SK-N-SH treated with all-trans-retinoic acid at 6 μM for 48 hours (cell line): ENCODE measurements at regions not wholly inside any gene's neighbourhood (a gene's known extent, or its start where the extent isn't known, plus 50 kb on each side); places are given as distances from the start of the nearest gene placed in this dataset.

Source experiments
- CREB5 ChIP-seq: fragments of 250-450 bp; sonication (Bioruptor Pico); IDR thresholded peaks from 2 replicates; pipeline ENCODE4 v1.5.1; 2020; ENCODE audit warnings: low read depth, mild to moderate bottlenecking, moderate library complexity
- CSDC2 ChIP-seq: fragments of 250-450 bp; sonication (Bioruptor Pico); IDR thresholded peaks from 2 replicates; pipeline ENCODE4 v1.5.0; 2020; ENCODE audit warnings: mild to moderate bottlenecking, moderate library complexity
- PATZ1 ChIP-seq: fragments of 250-450 bp; sonication (Bioruptor Pico); IDR thresholded peaks from 2 replicates; pipeline ENCODE4 v1.8.0; 2020; ENCODE audit warnings: mild to moderate bottlenecking, moderate library complexity, borderline replicate concordance
- RARB ChIP-seq: fragments of 250-450 bp; sonication (Bioruptor Pico); IDR thresholded peaks from 2 replicates; pipeline ENCODE4 v1.8.0; 2021; ENCODE audit warnings: mild to moderate bottlenecking, moderate library complexity
- TSHZ2 ChIP-seq: fragments of 250-450 bp; sonication (Bioruptor Pico); IDR thresholded peaks from 2 replicates; pipeline ENCODE4 v1.5.0; 2020; ENCODE audit warnings: mild to moderate bottlenecking, moderate library complexity

GRCh38 chr2:17441790-17442189 lies 76.5 kb downstream of the RAD51AP2 start:
- no peak for TF ChIP-seq CREB5 (CRISPR knock-in tag)
- no peak for TF ChIP-seq CSDC2 (CRISPR knock-in tag)
- no peak for TF ChIP-seq RARB (CRISPR knock-in tag)
- no peak for TF ChIP-seq TSHZ2 (CRISPR knock-in tag)
- no peak for TF ChIP-seq PATZ1 (CRISPR knock-in tag)
